Erythroblast (primary cell): ENCODE measurements at regions not wholly inside any gene's neighbourhood (a gene's known extent, or its start where the extent isn't known, plus 50 kb on each side); places are given as distances from the start of the nearest gene placed in this dataset.

ENCODE experiments used
- GATA1 ChIP-seq: IDR thresholded peaks from 2 replicates; pipeline ENCODE4 v1.6.1; 2011; ENCODE audit warnings: low read depth, mild to moderate bottlenecking, control low read depth, low read length, moderate library complexity
- POLR2A ChIP-seq: IDR thresholded peaks from 2 replicates; pipeline ENCODE4 v1.6.1; 2011; ENCODE audit warnings: mild to moderate bottlenecking, low read length

DNA sequence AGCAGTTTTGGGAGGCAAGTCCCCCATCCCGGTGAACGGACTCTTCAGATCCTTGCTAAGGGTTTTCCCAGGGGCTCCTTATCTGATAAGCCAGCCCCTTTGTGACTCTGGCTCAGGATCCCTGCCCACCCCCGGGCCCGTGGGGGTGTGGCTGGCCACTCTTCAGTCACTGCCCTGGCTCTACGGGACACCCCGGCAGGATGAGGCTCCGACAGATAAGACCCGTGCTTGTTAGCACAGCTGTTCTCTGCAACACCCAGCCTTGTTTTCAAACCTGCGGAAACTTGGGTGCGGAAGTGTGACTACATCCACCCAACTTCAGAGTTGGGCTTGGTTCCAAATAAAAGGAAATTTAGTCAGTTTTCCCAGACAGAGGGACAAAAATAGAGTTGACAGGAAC, 66.7 kb upstream of the PODXL start:
- TF ChIP-seq POLR2A (no peak), GATA1 (no peak)
